Stomach (tissue), 8 donors: ENCODE measurements at regions not wholly inside any gene's neighbourhood (a gene's known extent, or its start where the extent isn't known, plus 50 kb on each side); places are given as distances from the start of the nearest gene placed in this dataset.
A peak's percentile ranks its signal among the peaks of the same experiment; 100 is the strongest.

Experiments used
- DNase-seq, 2 donors: peaks; one replicate each; pipeline versions ENCODE4 v3.0.0 to v3.0.0-alpha.2; 2013 to 2019
- H3K27ac ChIP-seq, 5 donors: fragments of 200-600 bp in 4 of 5; sonication (generic) in 4 of 5; one replicate each; pipeline ENCODE4 v1.5.1; 2013 to 2019; ENCODE audit warnings: mild to moderate bottlenecking in 1 of 5, moderate library complexity in 1 of 5
- H3K27me3 ChIP-seq, 3 donors: fragments of 200-600 bp; sonication (generic); one replicate each; pipeline ENCODE4 v1.5.1; 2017 to 2019; ENCODE audit warnings: mixed run types in 1 of 3
- H3K36me3 ChIP-seq, 4 donors: fragments of 200-600 bp; sonication (generic); 1 replicate in 3 of 4; 2 replicates in 1 of 4; pipeline ENCODE4 v1.5.1; 2016 to 2019
- H3K4me1 ChIP-seq, 4 donors: fragments of 200-600 bp; sonication (generic); one replicate each; pipeline ENCODE4 v1.5.1; 2016 to 2019
- H3K4me3 ChIP-seq, 4 donors: fragments of 200-600 bp; sonication (generic) in 3 of 4; one replicate each; pipeline ENCODE4 v1.5.1; 2016 to 2019; ENCODE audit warnings: mild to moderate bottlenecking in 1 of 4
- H3K9me3 ChIP-seq, 4 donors: fragments of 200-600 bp; sonication (generic); one replicate each; pipeline ENCODE4 v1.5.1; 2016 to 2019
- EP300 ChIP-seq: sonication (generic); formaldehyde crosslinking; IDR thresholded peaks from one replicate; pipeline ENCODE4 v1.6.1; 2017; ENCODE audit warnings: antibody characterized with exemption
- POLR2A ChIP-seq, 4 donors: fragments of 450-650 bp; IDR thresholded peaks; one replicate each; pipeline ENCODE4 v1.6.1; 2016; ENCODE audit warnings: antibody characterized with exemption in 4 of 4, control low read depth in 2 of 4, mild to moderate bottlenecking in 1 of 4, moderate library complexity in 1 of 4
- POLR2AphosphoS5 ChIP-seq, 3 donors: sonication (generic); formaldehyde crosslinking; IDR thresholded peaks; one replicate each; pipeline ENCODE4 v1.6.1; 2016; ENCODE audit warnings: antibody characterized with exemption in 3 of 3
- WGBS, 5 donors: extraction: QIAGEN DNeasy Blood & Tissue Kit in 3 of 5; methylation state at CpG; one replicate each; pipeline versions ENCODE4 v1.1.5 to v1.1.7; 2013 to 2018; 5-methylcytosine and 5-hydroxymethylcytosine counted together
- intact Hi-C: fragments of 100-400 bp; cut with DNase I; formaldehyde crosslinking; loops from one replicate; pipeline ENCODE4 v1.15.1; 2023; ENCODE audit warnings: low total_unique reads
- TF ChIP-seq, protein P1 (sequence below), 7 experiments: fragments of 450-650 bp in 4 of 7; fragments of 200-600 bp in 3 of 7; sonication (generic) in 3 of 7; IDR thresholded peaks; one replicate each; pipeline ENCODE4 v1.5.1; 2016 to 2019; ENCODE audit warnings: antibody characterized with exemption in 7 of 7, control low read depth in 2 of 7, mild to moderate bottlenecking in 1 of 7
- donor health status: healthy with polysubstance abuse.
- donor health status: Bipolar disorder and iron deficiency.
- donor health status: healthy.

DNA sequence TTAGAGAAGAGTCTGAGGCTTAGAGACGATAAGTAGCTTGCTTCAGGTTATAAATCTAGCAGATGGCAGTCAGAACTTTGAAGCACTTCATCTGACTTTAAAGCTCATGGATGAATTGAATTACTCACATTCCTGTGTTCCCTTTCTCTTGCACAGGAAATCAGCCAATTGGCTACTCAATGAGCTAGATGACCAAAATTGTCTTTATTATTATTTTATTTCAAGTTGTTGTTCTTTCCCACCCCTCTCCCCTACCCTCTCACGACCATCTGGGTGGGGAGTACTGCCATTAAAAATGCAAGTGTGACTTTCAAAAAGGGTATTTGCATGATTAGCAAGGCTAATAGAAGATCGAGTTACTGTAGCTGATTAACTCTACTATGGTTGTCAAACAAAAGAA, 491.1 kb downstream of the NR4A2 start:
- Histone ChIP-seq H3K36me3 (no peaks in the 10 kb centered on the region), H3K9me3 (no peaks in the 10 kb centered on the region), H3K4me3 (no peak overlapping the region), H3K27ac (no peak overlapping the region), H3K4me1 (peaks cover 0 to 12% (median 5%) of the 10 kb centered on the region in 4 donors), H3K27me3 (no peaks in the 10 kb centered on the region)
- no peak for DNase-seq
- WGBS, 5 donors, result 8 to 28% (median 21%) methylated on average over 3 of the region's 3 CpGs
- intact Hi-C loops, result no loop called here
- no peak for TF ChIP-seq POLR2AphosphoS5 (IDR thresholded peaks at IDR 0.05)
- TF ChIP-seq, protein P1, sequence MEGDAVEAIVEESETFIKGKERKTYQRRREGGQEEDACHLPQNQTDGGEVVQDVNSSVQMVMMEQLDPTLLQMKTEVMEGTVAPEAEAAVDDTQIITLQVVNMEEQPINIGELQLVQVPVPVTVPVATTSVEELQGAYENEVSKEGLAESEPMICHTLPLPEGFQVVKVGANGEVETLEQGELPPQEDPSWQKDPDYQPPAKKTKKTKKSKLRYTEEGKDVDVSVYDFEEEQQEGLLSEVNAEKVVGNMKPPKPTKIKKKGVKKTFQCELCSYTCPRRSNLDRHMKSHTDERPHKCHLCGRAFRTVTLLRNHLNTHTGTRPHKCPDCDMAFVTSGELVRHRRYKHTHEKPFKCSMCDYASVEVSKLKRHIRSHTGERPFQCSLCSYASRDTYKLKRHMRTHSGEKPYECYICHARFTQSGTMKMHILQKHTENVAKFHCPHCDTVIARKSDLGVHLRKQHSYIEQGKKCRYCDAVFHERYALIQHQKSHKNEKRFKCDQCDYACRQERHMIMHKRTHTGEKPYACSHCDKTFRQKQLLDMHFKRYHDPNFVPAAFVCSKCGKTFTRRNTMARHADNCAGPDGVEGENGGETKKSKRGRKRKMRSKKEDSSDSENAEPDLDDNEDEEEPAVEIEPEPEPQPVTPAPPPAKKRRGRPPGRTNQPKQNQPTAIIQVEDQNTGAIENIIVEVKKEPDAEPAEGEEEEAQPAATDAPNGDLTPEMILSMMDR (IDR thresholded peaks at IDR 0.05), result no peak
- no peak for TF ChIP-seq POLR2A (IDR thresholded peaks at IDR 0.05)
- no peak for TF ChIP-seq EP300

DNA sequence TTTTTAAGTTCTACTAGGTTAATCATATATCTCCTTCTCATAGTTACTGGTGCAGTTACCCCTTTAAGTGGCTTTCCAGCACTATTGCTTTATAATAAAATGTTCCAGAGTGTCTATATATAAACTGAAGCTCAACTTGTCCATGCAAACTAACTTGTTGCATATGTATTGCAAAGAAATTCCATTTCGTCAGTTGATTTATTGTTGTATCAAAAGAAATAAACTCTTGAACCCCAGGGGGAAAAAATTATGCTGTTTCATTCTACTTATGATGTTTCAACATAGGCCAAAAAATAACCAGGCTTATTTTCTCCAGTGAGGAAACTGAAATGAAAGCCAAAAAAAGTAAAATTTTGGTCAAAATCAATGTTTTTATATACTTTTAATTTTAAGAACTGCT, 491.9 kb downstream of the NR4A2 start:
- Histone ChIP-seq H3K27me3 (no peaks in the 10 kb centered on the region), H3K4me1 (peaks cover 0 to 12% (median 5%) of the 10 kb centered on the region in 4 donors), H3K4me3 (no peak overlapping the region), H3K27ac (no peak overlapping the region), H3K36me3 (no peaks in the 10 kb centered on the region), H3K9me3 (no peaks in the 10 kb centered on the region)
- TF ChIP-seq POLR2AphosphoS5 (IDR thresholded peaks at IDR 0.05) (no peak), EP300 (no peak), POLR2A (IDR thresholded peaks at IDR 0.05) (no peak)
- TF ChIP-seq, protein P1 (IDR thresholded peaks at IDR 0.05), result no peak
- 28 to 83% (median 75%) methylated on average over 1 of the region's 1 CpG for WGBS, 5 donors
- intact Hi-C loops, result no loop called here
- DNase-seq, result peak in 1 of 2 donors; percentile 32

DNA sequence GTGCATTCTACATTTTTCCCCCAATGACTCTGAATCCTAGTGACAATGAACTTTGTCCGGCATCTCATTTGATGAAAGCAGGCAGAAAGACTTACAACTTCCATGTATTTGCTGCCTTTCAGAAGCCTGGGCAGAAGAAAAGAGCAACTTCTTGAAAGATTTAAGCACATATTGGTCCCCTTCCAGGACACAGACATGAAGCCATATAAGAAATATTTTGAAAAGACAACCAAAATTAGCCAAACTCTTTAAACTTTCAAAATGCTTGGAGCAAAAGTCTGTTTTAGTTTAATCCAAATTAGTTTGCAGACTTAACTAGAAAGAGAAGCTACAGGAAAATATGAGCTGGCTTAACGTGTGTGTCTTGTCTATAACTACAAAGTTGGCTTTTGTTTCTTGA, 492.5 kb downstream of the NR4A2 start:
- H3K9me3 ChIP-seq, result no peaks in the 10 kb centered on the region
- H3K4me3 ChIP-seq, result no peak overlapping the region
- no peaks in the 10 kb centered on the region for H3K27me3 ChIP-seq
- 71 to 82% (median 74%) methylated on average over 2 of the region's 2 CpGs for WGBS, 5 donors
- intact Hi-C loops, result no loop called here
- no peaks in the 10 kb centered on the region for H3K36me3 ChIP-seq
- peak in 1 of 2 donors; percentile 14 for DNase-seq
- H3K4me1 ChIP-seq, result peaks cover 0 to 12% (median 5%) of the 10 kb centered on the region in 4 donors
- no peak overlapping the region for H3K27ac ChIP-seq
- TF ChIP-seq, protein P1 (IDR thresholded peaks at IDR 0.05), result no peak
- TF ChIP-seq EP300 (no peak), POLR2A (IDR thresholded peaks at IDR 0.05) (no peak)

DNA sequence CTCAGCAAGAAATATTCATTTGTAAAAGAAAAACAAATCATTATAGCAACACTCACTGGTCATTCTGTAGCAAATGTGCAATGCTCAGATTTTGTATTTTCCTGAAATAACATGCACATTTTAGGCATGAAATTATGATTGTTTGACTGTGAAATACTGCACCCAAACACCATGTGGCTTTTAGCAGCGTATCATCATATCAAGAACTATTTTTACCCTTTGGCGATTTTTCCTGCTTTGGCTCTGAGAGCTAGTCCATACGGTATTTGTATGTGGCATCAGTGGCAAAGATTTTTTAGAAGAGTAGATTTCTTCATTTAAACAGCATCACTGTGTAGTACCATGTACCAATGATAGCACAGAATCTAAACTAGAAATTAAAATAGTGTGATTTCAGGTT, 493.1 kb downstream of the NR4A2 start:
- no peak for DNase-seq
- no peak for TF ChIP-seq EP300
- Histone ChIP-seq H3K4me1 (peaks cover 0 to 12% (median 5%) of the 10 kb centered on the region in 4 donors), H3K9me3 (no peaks in the 10 kb centered on the region), H3K36me3 (no peaks in the 10 kb centered on the region), H3K4me3 (no peak overlapping the region), H3K27ac (no peak overlapping the region), H3K27me3 (no peaks in the 10 kb centered on the region)
- WGBS, 5 donors, result 58 to 82% (median 63%) methylated on average over 3 of the region's 3 CpGs
- intact Hi-C loops, result no loop called here

DNA sequence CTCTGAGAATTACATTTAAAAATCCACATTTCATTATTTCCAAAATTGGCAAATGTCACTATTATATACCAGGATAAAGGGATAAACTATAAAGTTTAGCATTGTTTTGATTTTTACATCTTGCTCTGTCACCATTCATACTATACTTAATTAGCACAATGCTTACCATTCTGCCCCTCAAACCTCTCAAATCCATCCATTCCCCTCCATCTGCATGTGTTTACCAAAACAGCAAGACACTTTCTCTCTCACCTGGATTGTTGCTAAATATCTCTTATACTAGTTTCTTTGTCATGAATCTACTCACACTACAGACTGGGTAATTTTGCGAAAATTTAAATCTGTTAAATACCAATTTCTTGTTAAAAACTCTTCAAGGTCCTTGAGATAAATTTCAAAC, 496.1 kb downstream of the NR4A2 start:
- WGBS, 5 donors, result 88 to 100% (median 95%) methylated on average over 1 of the region's 1 CpG
- Histone ChIP-seq H3K27me3 (no peaks in the 10 kb centered on the region), H3K27ac (no peak overlapping the region), H3K4me1 (peaks cover 0 to 2% (median 0%) of the 10 kb centered on the region in 4 donors), H3K4me3 (no peak overlapping the region), H3K36me3 (no peaks in the 10 kb centered on the region), H3K9me3 (no peaks in the 10 kb centered on the region)
- DNase-seq, result no peak
- TF ChIP-seq EP300, result no peak
- no peak for TF ChIP-seq POLR2AphosphoS5 (IDR thresholded peaks at IDR 0.05)
- no peak for TF ChIP-seq POLR2A (IDR thresholded peaks at IDR 0.05)
- TF ChIP-seq, protein P1 (IDR thresholded peaks at IDR 0.05), result no peak
- intact Hi-C loops, result no loop called here
